ENCODE measurements at regions not wholly inside any gene's neighbourhood (a gene's known extent, or its start where the extent isn't known, plus 50 kb on each side); places are given as distances from the start of the nearest gene placed in this dataset.

DNA sequence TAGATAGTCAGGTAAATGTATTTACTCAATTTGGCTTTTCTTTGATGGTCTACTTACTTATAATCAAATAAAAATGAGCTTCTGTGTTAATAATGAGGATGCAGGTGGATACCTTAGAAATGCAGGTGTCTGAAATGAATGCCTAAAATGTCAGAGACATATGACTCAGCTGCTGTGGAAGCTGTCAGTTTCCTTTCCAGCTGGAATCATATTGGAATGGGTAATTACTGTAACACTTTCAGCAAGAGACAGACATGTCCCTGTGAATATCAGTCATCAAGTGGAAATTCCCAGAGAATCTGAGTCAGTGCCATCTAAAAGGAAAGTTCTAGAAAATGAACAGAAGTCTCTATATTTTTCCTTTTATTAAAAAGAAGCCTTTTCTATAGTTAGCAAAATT is 783.0 kb upstream of the AADAT start:
- Histone ChIP-seq H3K9me3 (ENCODE audit: control insufficient read depth in 1 of 2, low read length in 2 of 2) (no peaks in the 10 kb centered on the region), H3K36me3 (ENCODE audit: control insufficient read depth in 1 of 2, insufficient read depth in 2 of 2, low read length in 2 of 2) (no peaks in the 10 kb centered on the region), H3K4me1 (ENCODE audit: control insufficient read depth in 1 of 2, insufficient read depth in 2 of 2, low read length in 2 of 2) (no peaks in the 10 kb centered on the region), H3K4me3 (ENCODE audit: low read depth in 1 of 2, low read length in 2 of 2) (no peak overlapping the region), H3K27ac (ENCODE audit: low read length) (no peak overlapping the region), H3K27me3 (ENCODE audit: low read depth, low read length) (no peaks in the 10 kb centered on the region)

DNA sequence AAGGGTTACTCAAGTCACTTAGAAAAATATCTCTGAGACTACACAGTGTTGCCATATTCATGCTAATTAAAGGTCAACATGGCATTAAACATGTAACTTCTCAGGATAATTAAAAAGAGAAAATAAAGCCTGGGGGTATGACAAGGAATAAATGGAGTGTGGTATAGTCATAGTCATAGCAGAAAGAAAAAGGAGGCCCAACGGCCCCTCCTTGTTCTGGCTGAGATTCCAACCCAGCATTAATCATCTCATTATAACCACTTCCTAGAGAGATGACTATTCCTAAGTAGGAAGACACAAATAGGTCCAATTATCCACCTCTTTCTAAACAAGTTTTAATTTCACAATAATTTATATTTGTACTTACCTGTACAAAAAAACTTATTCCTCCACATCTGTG is 778.4 kb upstream of the AADAT start:
- no peak overlapping the region for H3K4me3 ChIP-seq (ENCODE audit: low read depth in 1 of 2, low read length in 2 of 2)
- no peaks in the 10 kb centered on the region for H3K36me3 ChIP-seq (ENCODE audit: control insufficient read depth in 1 of 2, insufficient read depth in 2 of 2, low read length in 2 of 2)
- no peak overlapping the region for H3K27ac ChIP-seq (ENCODE audit: low read length)
- H3K9me3 ChIP-seq (ENCODE audit: control insufficient read depth in 1 of 2, low read length in 2 of 2), result no peaks in the 10 kb centered on the region
- no peaks in the 10 kb centered on the region for H3K4me1 ChIP-seq (ENCODE audit: control insufficient read depth in 1 of 2, insufficient read depth in 2 of 2, low read length in 2 of 2)
- no peaks in the 10 kb centered on the region for H3K27me3 ChIP-seq (ENCODE audit: low read depth, low read length)

- H3K27ac ChIP-seq (ENCODE audit: low read length), result no peak overlapping the region
- H3K9me3 ChIP-seq (ENCODE audit: control insufficient read depth in 1 of 2, low read length in 2 of 2), result no peaks in the 10 kb centered on the region
- no peaks in the 10 kb centered on the region for H3K4me1 ChIP-seq (ENCODE audit: control insufficient read depth in 1 of 2, insufficient read depth in 2 of 2, low read length in 2 of 2)
- no peaks in the 10 kb centered on the region for H3K36me3 ChIP-seq (ENCODE audit: control insufficient read depth in 1 of 2, insufficient read depth in 2 of 2, low read length in 2 of 2)
- H3K4me3 ChIP-seq (ENCODE audit: low read depth in 1 of 2, low read length in 2 of 2), result no peak overlapping the region
- no peaks in the 10 kb centered on the region for H3K27me3 ChIP-seq (ENCODE audit: low read depth, low read length)
Observed at GRCh38 chr4:170854097-170854496, 764.3 kb upstream of the AADAT start.

DNA sequence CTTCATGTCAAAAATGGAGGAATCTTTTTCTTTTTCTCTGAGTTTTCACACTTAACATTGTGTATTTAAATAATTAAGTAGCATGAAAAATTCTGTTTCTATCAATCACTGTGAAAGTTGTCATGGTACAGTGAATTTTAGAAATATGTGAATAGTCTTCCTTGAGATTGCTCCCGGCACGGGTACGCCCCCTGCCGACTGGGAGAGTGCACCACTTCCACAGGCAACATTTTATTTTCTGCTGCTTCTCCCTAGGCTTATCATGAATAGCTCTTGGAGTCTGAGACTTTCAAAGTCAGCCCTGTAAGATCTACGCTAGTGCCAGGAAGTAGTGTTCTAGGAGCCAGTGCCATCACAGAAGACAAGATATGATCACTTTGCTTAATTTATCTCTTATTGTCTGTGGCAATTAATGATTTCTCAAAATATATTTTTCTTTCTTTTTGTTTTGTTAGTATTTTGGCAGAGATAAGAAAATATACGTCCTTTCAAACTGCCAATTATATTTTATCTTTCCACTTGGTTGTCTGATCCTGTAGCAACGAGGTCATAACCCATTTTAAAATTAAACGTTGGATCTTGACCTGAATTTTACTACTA is 763.8 kb upstream of the AADAT start:
- Histone ChIP-seq H3K9me3 (ENCODE audit: control insufficient read depth in 1 of 2, low read length in 2 of 2) (no peaks in the 10 kb centered on the region), H3K4me3 (ENCODE audit: low read depth in 1 of 2, low read length in 2 of 2) (no peak overlapping the region), H3K27me3 (ENCODE audit: low read depth, low read length) (no peaks in the 10 kb centered on the region), H3K27ac (ENCODE audit: low read length) (no peak overlapping the region), H3K36me3 (ENCODE audit: control insufficient read depth in 1 of 2, insufficient read depth in 2 of 2, low read length in 2 of 2) (no peaks in the 10 kb centered on the region), H3K4me1 (ENCODE audit: control insufficient read depth in 1 of 2, insufficient read depth in 2 of 2, low read length in 2 of 2) (no peaks in the 10 kb centered on the region)

- H3K27ac ChIP-seq (ENCODE audit: low read length), result no peak overlapping the region
- H3K36me3 ChIP-seq (ENCODE audit: control insufficient read depth in 1 of 2, insufficient read depth in 2 of 2, low read length in 2 of 2), result no peaks in the 10 kb centered on the region
- H3K9me3 ChIP-seq (ENCODE audit: control insufficient read depth in 1 of 2, low read length in 2 of 2), result no peaks in the 10 kb centered on the region
- H3K27me3 ChIP-seq (ENCODE audit: low read depth, low read length), result no peaks in the 10 kb centered on the region
- no peak overlapping the region for H3K4me3 ChIP-seq (ENCODE audit: low read depth in 1 of 2, low read length in 2 of 2)
- H3K4me1 ChIP-seq (ENCODE audit: control insufficient read depth in 1 of 2, insufficient read depth in 2 of 2, low read length in 2 of 2), result no peaks in the 10 kb centered on the region
Observed at GRCh38 chr4:170849969-170850368, 760.2 kb upstream of the AADAT start.

DNA sequence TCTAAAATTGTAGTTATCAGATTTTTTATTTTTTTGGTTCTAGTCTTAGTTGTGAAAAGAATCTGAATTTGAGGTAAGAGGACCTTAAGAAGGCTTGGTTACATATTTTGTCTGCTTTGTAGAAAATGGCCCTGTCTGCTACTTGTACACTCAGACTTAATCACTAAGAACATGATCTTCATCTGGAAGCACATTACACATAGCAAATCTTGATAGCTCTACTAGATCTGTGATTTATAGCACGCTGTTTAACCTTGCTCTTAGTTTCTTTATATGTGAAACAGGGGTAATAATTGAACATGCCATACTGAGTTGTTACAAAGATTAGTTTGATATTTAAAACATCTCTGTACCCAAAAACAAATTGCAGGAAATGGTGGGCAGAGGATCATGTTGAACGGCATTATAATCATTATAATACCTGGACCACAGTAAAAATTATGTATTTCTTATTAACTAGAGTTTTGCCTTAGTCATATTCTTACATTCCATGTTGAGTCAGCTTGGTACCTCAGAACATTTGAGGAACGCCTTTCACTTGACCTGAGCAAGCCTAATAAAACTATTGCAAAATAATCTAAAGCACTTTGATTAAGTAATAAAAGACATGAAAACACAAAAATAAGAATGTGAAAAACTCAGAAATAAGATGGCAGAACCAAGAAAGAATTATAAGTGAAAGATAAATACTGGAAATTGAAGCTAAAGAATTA is 738.0 kb upstream of the AADAT start:
- Histone ChIP-seq H3K9me3 (ENCODE audit: control insufficient read depth in 1 of 2, low read length in 2 of 2) (no peaks in the 10 kb centered on the region), H3K27me3 (ENCODE audit: low read depth, low read length) (no peaks in the 10 kb centered on the region), H3K4me3 (ENCODE audit: low read depth in 1 of 2, low read length in 2 of 2) (no peak overlapping the region), H3K27ac (ENCODE audit: low read length) (no peak overlapping the region), H3K36me3 (ENCODE audit: control insufficient read depth in 1 of 2, insufficient read depth in 2 of 2, low read length in 2 of 2) (no peaks in the 10 kb centered on the region), H3K4me1 (ENCODE audit: control insufficient read depth in 1 of 2, insufficient read depth in 2 of 2, low read length in 2 of 2) (no peaks in the 10 kb centered on the region)

DNA sequence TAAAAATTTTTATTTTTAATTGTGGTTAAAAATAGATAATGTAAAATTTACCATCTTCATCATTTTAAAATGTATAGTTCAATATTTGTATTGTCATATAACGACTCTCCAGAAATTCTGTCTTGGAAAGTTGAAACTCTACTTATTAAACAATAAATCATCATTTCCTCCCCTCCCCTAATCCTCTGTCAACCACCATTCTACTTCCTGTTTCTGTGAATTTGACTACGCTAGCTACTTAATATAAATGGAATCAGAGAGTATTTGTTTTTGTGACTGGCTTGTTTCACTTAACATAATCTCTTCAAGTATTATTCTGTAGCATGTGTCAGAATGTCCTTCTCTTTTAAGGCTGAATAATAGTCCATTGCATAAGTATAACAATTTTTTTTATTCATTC is 729.0 kb upstream of the AADAT start:
- peaks cover 0 to 5% of the 10 kb centered on the region in 2 donors for H3K9me3 ChIP-seq (ENCODE audit: control insufficient read depth in 1 of 2, low read length in 2 of 2)
- no peaks in the 10 kb centered on the region for H3K36me3 ChIP-seq (ENCODE audit: control insufficient read depth in 1 of 2, insufficient read depth in 2 of 2, low read length in 2 of 2)
- H3K4me3 ChIP-seq (ENCODE audit: low read depth in 1 of 2, low read length in 2 of 2), result no peak overlapping the region
- H3K27ac ChIP-seq (ENCODE audit: low read length), result no peak overlapping the region
- no peaks in the 10 kb centered on the region for H3K27me3 ChIP-seq (ENCODE audit: low read depth, low read length)
- no peaks in the 10 kb centered on the region for H3K4me1 ChIP-seq (ENCODE audit: control insufficient read depth in 1 of 2, insufficient read depth in 2 of 2, low read length in 2 of 2)

DNA sequence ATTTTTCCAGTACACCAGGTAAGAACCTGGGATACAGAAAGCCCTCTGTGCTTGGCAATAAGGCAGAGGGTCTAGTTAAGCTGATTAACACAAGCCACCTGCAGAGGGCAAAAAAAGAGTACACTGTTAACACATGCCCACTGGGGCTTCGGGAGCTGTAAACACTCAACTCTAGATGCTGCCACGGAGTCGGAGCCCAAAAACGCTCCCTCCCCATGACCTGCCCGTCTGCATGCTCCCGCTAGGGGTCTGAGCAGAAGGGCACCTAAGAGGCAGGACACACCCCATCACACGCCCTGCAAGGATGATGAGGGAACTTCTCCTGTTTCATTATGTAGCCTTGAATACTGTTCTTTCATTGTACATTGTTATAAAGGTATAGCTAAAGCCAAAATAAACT is 715.6 kb upstream of the AADAT start:
- Histone ChIP-seq H3K36me3 (ENCODE audit: control insufficient read depth in 1 of 2, insufficient read depth in 2 of 2, low read length in 2 of 2) (no peaks in the 10 kb centered on the region), H3K9me3 (ENCODE audit: control insufficient read depth in 1 of 2, low read length in 2 of 2) (no peaks in the 10 kb centered on the region), H3K4me3 (ENCODE audit: low read depth in 1 of 2, low read length in 2 of 2) (no peak overlapping the region), H3K27me3 (ENCODE audit: low read depth, low read length) (no peaks in the 10 kb centered on the region), H3K4me1 (ENCODE audit: control insufficient read depth in 1 of 2, insufficient read depth in 2 of 2, low read length in 2 of 2) (no peaks in the 10 kb centered on the region), H3K27ac (ENCODE audit: low read length) (no peak overlapping the region)

DNA sequence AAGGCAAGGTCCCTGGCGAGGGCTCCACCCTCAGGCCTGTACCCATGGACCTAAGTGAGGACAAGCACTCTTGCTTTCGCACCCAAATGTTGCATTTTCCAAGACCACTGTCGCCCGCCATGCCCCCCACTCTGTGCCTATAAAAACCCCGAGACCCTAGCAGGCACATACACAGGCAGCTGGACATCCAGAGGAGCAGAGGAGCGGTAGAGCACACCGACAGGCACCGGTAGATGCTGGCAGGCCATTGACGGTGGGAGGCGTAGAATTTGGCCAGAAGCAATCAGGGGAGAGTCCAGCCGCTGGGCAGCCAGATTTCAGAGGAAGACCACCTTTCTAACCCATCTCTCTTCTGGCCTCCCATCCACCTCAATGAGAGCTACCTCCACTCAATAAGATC is 715.2 kb upstream of the AADAT start:
- Histone ChIP-seq H3K27ac (ENCODE audit: low read length) (no peak overlapping the region), H3K36me3 (ENCODE audit: control insufficient read depth in 1 of 2, insufficient read depth in 2 of 2, low read length in 2 of 2) (no peaks in the 10 kb centered on the region), H3K27me3 (ENCODE audit: low read depth, low read length) (no peaks in the 10 kb centered on the region), H3K9me3 (ENCODE audit: control insufficient read depth in 1 of 2, low read length in 2 of 2) (no peaks in the 10 kb centered on the region), H3K4me1 (ENCODE audit: control insufficient read depth in 1 of 2, insufficient read depth in 2 of 2, low read length in 2 of 2) (no peaks in the 10 kb centered on the region), H3K4me3 (ENCODE audit: low read depth in 1 of 2, low read length in 2 of 2) (no peak overlapping the region)

- Histone ChIP-seq H3K27me3 (ENCODE audit: low read depth, low read length) (no peaks in the 10 kb centered on the region), H3K36me3 (ENCODE audit: control insufficient read depth in 1 of 2, insufficient read depth in 2 of 2, low read length in 2 of 2) (no peaks in the 10 kb centered on the region), H3K9me3 (ENCODE audit: control insufficient read depth in 1 of 2, low read length in 2 of 2) (no peaks in the 10 kb centered on the region), H3K27ac (ENCODE audit: low read length) (no peak overlapping the region), H3K4me3 (ENCODE audit: low read depth in 1 of 2, low read length in 2 of 2) (no peak overlapping the region), H3K4me1 (ENCODE audit: control insufficient read depth in 1 of 2, insufficient read depth in 2 of 2, low read length in 2 of 2) (no peaks in the 10 kb centered on the region)
Observed at GRCh38 chr4:170803492-170803891, 713.7 kb upstream of the AADAT start.

DNA sequence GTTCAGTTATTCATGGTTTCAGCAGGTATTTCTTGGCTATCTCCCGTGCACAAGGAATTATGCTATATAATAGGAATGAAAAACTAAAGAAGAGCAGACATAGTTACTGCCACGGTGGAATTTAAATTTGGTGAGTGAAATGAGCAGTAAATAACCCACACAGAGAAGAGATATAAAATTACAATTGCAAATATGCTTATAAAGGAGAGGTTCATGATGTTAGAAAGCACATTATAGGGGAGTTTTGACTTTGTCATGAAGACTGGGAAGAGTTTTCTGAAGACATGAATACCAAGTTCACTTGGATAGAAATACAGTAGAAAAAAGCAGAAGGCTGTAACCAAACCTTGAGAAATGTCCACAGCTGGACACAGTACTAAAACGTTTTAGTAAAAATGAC is 712.0 kb upstream of the AADAT start:
- H3K4me3 ChIP-seq (ENCODE audit: low read depth in 1 of 2, low read length in 2 of 2), result no peak overlapping the region
- H3K36me3 ChIP-seq (ENCODE audit: control insufficient read depth in 1 of 2, insufficient read depth in 2 of 2, low read length in 2 of 2), result no peaks in the 10 kb centered on the region
- H3K9me3 ChIP-seq (ENCODE audit: control insufficient read depth in 1 of 2, low read length in 2 of 2), result no peaks in the 10 kb centered on the region
- H3K27me3 ChIP-seq (ENCODE audit: low read depth, low read length), result no peaks in the 10 kb centered on the region
- H3K4me1 ChIP-seq (ENCODE audit: control insufficient read depth in 1 of 2, insufficient read depth in 2 of 2, low read length in 2 of 2), result no peaks in the 10 kb centered on the region
- no peak overlapping the region for H3K27ac ChIP-seq (ENCODE audit: low read length)

- no peak overlapping the region for H3K27ac ChIP-seq (ENCODE audit: low read length)
- no peaks in the 10 kb centered on the region for H3K36me3 ChIP-seq (ENCODE audit: control insufficient read depth in 1 of 2, insufficient read depth in 2 of 2, low read length in 2 of 2)
- H3K9me3 ChIP-seq (ENCODE audit: control insufficient read depth in 1 of 2, low read length in 2 of 2), result no peaks in the 10 kb centered on the region
- no peaks in the 10 kb centered on the region for H3K4me1 ChIP-seq (ENCODE audit: control insufficient read depth in 1 of 2, insufficient read depth in 2 of 2, low read length in 2 of 2)
- H3K27me3 ChIP-seq (ENCODE audit: low read depth, low read length), result no peaks in the 10 kb centered on the region
- no peak overlapping the region for H3K4me3 ChIP-seq (ENCODE audit: low read depth in 1 of 2, low read length in 2 of 2)
Observed at GRCh38 chr4:170794525-170794924, 704.8 kb upstream of the AADAT start.

Data from muscle layer of duodenum (tissue), 2 donors.